NB4 (cell line): ENCODE measurements at regions not wholly inside any gene's neighbourhood (a gene's known extent, or its start where the extent isn't known, plus 50 kb on each side); places are given as distances from the start of the nearest gene placed in this dataset.

Experiments
- CTCF ChIP-seq: IDR thresholded peaks from one replicate; pipeline ENCODE4 v1.5.1; 2012; ENCODE audit warnings: low read depth, low read length
- MAX ChIP-seq: IDR thresholded peaks from 2 replicates; pipeline ENCODE4 v1.6.1; 2011; ENCODE audit warnings: low read depth, low read length
- POLR2A ChIP-seq: IDR thresholded peaks from 2 replicates; pipeline ENCODE4 v1.6.1; 2011; ENCODE audit warnings: mild to moderate bottlenecking; ENCODE audit not compliant: insufficient read length; ENCODE audit errors: extremely low read depth

DNA sequence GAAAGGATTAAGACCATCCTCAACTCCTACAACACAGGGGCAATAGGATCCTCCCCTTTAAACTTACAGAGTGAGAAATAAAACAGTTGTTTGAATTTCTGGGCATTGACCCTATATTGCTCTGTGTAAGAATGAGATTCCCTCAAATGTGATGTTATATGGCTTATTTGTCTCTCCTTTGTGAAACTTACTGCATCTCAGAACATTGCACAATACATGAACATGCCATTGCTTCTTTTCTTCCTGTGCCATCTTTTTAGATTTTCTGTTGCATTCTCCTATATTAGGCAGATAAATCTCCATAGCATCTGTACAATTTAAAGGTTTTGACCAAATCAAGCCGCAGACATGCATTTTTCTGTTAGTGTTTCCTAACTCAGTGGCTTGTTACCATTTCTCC, 941.9 kb upstream of the FANCL start:
- TF ChIP-seq CTCF, result no peak
- no peak for TF ChIP-seq POLR2A
- no peak for TF ChIP-seq MAX
